ENCODE measurements at regions not wholly inside any gene's neighbourhood (a gene's known extent, or its start where the extent isn't known, plus 50 kb on each side); places are given as distances from the start of the nearest gene placed in this dataset.
"Not testable (repeated sequence)": the region's sequence is repeated elsewhere in the genome, so short reads cannot be mapped to it uniquely, and the experiment has no call there.

DNA sequence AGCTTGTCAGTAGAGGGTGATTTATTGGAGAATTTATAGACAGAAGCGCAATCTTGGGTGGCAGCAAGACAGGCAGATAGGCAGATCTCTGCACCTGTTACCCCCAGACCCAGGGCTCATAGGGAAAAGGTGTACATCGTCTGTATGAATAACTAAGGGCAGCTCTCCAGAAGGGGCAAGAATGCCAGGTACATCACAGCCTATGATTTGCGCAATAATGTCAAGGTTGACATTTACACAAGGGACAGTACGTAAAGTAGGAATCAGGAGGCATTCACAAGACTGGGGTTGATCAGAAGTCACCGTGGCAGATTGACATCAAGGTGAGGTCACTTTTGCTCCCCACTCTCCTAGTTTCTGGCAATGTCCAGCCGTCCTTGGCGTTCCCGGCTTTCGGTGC, 524.1 kb downstream of the TRIML1 start:
- DNase-seq, result no peak
- TF ChIP-seq, protein P1, sequence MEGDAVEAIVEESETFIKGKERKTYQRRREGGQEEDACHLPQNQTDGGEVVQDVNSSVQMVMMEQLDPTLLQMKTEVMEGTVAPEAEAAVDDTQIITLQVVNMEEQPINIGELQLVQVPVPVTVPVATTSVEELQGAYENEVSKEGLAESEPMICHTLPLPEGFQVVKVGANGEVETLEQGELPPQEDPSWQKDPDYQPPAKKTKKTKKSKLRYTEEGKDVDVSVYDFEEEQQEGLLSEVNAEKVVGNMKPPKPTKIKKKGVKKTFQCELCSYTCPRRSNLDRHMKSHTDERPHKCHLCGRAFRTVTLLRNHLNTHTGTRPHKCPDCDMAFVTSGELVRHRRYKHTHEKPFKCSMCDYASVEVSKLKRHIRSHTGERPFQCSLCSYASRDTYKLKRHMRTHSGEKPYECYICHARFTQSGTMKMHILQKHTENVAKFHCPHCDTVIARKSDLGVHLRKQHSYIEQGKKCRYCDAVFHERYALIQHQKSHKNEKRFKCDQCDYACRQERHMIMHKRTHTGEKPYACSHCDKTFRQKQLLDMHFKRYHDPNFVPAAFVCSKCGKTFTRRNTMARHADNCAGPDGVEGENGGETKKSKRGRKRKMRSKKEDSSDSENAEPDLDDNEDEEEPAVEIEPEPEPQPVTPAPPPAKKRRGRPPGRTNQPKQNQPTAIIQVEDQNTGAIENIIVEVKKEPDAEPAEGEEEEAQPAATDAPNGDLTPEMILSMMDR (IDR thresholded peaks at IDR 0.05; ENCODE audit: low read depth, low read length), result no peak
- no peaks in the 10 kb centered on the region for H3K27me3 ChIP-seq

DNA sequence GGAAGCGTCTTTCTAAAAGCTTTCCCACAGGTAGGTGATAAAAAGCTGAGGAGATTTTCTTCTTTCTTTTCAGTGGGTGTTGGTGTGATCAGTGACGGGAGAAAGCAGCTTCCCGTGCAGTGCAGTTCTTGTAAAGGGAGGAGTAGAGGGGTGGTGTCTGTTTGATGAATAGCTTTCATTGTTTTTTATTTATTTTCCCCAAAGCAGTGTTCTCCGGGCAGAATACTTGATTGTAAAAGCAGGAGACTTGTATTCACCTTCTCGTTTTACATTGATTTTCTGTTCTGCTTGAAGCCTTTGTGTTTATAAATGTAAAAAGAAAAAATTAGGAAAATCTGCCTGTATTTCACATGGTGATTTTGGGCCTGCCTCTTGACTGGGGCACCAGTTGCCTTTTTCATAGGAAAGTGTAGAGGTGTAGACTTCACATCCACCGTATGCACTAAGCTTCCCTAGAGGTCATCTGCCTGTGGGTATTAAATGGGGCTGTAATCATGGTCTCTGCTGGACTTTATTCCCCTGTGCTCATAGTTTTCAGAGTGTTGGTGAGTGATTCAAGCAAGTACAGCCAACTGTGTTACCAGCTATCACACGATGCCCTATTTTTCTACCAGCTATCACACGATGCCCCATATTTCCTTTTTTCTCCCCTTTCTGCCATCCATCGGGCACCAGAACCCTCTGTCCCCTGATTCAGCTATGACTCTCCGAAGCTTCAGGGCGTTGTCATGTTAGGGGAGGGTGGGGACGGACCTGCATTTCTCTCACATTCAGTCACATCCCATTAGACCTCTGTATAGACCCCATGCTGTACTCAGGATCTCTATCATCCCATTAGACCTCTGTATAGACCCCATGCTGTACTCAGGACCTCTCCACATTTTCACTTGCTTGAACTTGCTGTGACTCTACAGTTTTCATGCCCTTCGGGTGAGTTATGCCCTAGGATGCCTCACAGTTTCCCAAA, 526.5 kb downstream of the TRIML1 start:
- no peaks in the 10 kb centered on the region for H3K27me3 ChIP-seq
- H3K9me3 ChIP-seq, result no peaks in the 10 kb centered on the region
- H3K36me3 ChIP-seq, result no peaks in the 10 kb centered on the region
- no peak for DNase-seq
- TF ChIP-seq, protein P1 (IDR thresholded peaks at IDR 0.05; ENCODE audit: low read depth, low read length), result no peak
- H3K4me1 ChIP-seq, result no peaks in the 10 kb centered on the region
- H3K4me3 ChIP-seq (ENCODE audit: low read depth, low read length), result no peak overlapping the region

More for the DNA sequence above, 524.1 kb downstream of the TRIML1 start:
- no peak overlapping the region for H3K4me3 ChIP-seq (ENCODE audit: low read depth, low read length)
- no peaks in the 10 kb centered on the region for H3K4me1 ChIP-seq
- H3K9me3 ChIP-seq, result no peaks in the 10 kb centered on the region
- H3K36me3 ChIP-seq, result no peaks in the 10 kb centered on the region

DNA sequence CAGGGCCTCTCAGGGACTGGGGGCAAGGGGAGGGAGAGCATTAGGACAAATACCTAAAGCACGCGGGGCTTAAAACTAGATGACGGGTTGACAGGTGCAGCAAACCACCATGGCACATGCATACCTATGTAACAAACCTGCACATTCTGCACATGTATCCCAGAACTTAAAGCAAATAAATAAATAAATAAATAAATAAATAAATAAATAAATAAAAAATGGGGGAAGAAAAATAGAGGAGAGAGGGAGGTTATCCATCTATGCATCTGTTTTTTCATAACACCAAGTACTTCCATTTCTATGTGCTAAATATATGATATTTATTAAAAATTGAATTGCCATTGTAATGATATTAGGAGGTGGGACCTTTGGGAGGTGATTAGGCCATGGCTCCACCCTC, 539.5 kb downstream of the TRIML1 start:
- DNase-seq; H3K27me3 ChIP-seq; H3K4me1 ChIP-seq; H3K4me3 ChIP-seq (ENCODE audit: low read depth, low read length); H3K36me3 ChIP-seq; H3K9me3 ChIP-seq: not testable (repeated sequence)

DNA sequence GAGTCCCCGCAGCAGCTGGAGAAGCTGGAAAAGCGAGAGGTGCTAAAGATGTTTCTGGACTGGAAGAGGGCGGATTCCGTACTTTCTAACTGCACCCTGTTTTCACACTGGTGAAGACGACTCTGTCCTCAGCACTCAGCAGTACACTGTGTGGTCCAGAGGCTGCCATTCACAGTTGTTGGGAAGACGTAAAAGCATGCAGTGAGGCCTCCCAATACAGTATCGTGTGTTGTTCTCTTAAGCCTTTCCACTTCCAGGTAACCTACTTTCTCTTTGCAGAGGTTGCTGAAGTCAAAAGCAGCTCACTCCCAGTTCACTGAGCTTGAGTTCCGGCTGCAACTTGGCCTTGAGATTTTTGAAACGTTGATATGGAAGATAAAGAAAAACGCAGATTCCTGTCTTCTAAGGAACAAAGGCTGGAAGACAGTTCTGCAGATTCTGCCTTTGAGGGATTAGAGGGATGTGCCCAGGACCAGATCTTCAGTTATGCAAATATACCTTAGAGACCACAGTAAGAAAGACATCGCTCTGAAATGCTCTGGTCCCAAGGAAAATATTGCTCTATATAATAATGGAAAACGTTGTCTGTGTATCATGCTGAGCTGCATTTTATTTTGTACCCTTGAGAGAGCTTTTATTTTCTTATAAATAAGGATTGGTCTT, 540.9 kb downstream of the TRIML1 start:
- TF ChIP-seq, protein P1 (IDR thresholded peaks at IDR 0.05; ENCODE audit: low read depth, low read length), result no peak
- Histone ChIP-seq H3K4me1 (no peaks in the 10 kb centered on the region), H3K36me3 (no peaks in the 10 kb centered on the region), H3K9me3 (no peaks in the 10 kb centered on the region; the same call in none of the 2 replicates), H3K4me3 (ENCODE audit: low read depth, low read length) (no peak overlapping the region), H3K27me3 (no peaks in the 10 kb centered on the region)
- no peak for DNase-seq

DNA sequence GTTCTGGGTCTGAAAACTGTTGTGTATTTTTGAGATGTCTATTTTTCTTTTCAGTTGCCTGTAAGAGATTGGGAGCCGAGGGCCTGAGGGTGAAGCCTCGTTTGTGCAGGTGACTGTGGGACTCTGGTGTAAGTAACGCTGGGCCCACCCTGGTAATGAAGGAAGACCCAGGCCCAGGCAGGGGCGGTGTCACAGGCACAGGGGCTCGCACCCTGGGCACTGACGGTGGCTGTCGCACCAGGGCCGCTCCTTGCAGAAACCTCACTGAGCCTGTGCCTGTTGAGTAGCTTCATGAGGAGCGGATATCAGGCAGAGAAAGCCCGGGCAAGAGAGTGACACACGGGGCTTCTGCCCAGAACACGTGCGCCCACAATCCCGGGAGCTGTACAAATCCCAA, 541.4 kb downstream of the TRIML1 start:
- TF ChIP-seq, protein P1 (IDR thresholded peaks at IDR 0.05; ENCODE audit: low read depth, low read length), result no peak
- Histone ChIP-seq H3K4me1 (no peaks in the 10 kb centered on the region), H3K4me3 (ENCODE audit: low read depth, low read length) (no peak overlapping the region), H3K9me3 (no peaks in the 10 kb centered on the region; the same call in none of the 2 replicates), H3K36me3 (no peaks in the 10 kb centered on the region), H3K27me3 (no peaks in the 10 kb centered on the region)
- DNase-seq, result no peak

DNA sequence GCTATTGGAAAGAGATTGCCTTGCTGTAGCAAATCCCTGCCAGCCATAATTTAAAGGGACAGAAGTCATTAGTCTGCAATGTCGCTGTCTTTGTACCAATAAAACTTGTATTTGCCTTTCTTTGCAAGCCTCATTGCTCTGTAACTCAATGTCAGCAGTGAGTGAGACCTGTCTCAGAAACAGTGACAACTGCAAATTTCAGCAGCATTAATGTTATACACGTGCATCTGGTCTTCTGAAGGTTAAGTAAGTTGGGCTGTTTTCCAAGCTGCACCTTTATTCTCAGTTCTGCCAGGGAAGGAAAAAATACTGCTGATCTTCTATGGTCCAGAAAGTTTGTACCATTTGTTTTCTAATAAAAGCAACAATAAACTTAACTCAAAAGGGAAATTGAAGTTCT, 543.1 kb downstream of the TRIML1 start:
- H3K36me3 ChIP-seq, result no peaks in the 10 kb centered on the region
- no peaks in the 10 kb centered on the region for H3K4me1 ChIP-seq
- H3K27me3 ChIP-seq, result no peaks in the 10 kb centered on the region
- no peak overlapping the region for H3K4me3 ChIP-seq (ENCODE audit: low read depth, low read length)
- no peak for DNase-seq
- TF ChIP-seq, protein P1 (IDR thresholded peaks at IDR 0.05; ENCODE audit: low read depth, low read length), result no peak
- H3K9me3 ChIP-seq, result no peaks in the 10 kb centered on the region; the same call in none of the 2 replicates
